K562 (cell line): ENCODE measurements at regions not wholly inside any gene's neighbourhood (a gene's known extent, or its start where the extent isn't known, plus 50 kb on each side); places are given as distances from the start of the nearest gene placed in this dataset.

Experiments used
- POLR2A ChIP-seq: fragments of 450-650 bp; conservative IDR thresholded peaks from 2 replicates; pipeline ENCODE4 v1.6.1; 2016
- SREBF2 ChIP-seq: sonication (generic); formaldehyde crosslinking; IDR thresholded peaks from 2 replicates; pipeline ENCODE4 v1.4.0; 2020; ENCODE audit warnings: mild to moderate bottlenecking, missing genetic modification reagents
- TF ChIP-seq, protein P1 (sequence below), 2 experiments: IDR thresholded peaks in 1 of 2; conservative IDR thresholded peaks in 1 of 2; 2 replicates each; pipeline ENCODE4 v1.6.1; 2016; ENCODE audit warnings: low read depth in 2 of 2, mild to moderate bottlenecking in 1 of 2, missing compliant biosample characterization in 1 of 2, missing genetic modification characterization in 1 of 2, moderate library complexity in 1 of 2

DNA sequence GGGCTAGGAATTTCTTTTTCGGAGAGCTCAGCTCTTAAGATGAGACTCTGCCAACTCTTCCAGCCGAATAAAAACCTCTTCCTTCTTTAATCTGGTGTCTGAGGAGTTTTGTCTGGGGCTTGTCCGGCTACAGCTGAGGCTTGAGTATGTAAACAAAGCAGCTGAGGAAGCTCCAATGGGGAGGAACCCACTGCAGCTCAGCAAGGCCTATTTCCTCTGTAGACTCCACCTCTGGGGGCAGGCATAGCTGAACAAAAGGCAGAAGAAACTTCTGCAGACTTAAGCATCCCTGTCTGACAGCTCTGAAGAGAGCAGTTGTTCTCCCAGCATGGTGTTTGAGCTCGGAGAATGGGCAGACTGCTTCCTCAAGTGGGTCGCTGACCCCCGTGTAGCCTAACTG, 838.7 kb downstream of the CCDC85A start:
- TF ChIP-seq POLR2A: no peak
- TF ChIP-seq, protein P1, sequence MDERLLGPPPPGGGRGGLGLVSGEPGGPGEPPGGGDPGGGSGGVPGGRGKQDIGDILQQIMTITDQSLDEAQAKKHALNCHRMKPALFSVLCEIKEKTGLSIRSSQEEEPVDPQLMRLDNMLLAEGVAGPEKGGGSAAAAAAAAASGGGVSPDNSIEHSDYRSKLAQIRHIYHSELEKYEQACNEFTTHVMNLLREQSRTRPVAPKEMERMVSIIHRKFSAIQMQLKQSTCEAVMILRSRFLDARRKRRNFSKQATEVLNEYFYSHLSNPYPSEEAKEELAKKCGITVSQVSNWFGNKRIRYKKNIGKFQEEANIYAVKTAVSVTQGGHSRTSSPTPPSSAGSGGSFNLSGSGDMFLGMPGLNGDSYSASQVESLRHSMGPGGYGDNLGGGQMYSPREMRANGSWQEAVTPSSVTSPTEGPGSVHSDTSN (CRISPR knock-in tag; IDR thresholded peaks at IDR 0.05; ENCODE audit: low read depth): no peak
- TF ChIP-seq, protein P1 (tag; conservative IDR thresholded peaks at IDR 0.05; ENCODE audit: low read depth): no peak
- TF ChIP-seq SREBF2 (CRISPR knock-in tag): no peak
